ENCODE measurements at regions not wholly inside any gene's neighbourhood (a gene's known extent, or its start where the extent isn't known, plus 50 kb on each side); places are given as distances from the start of the nearest gene placed in this dataset.
"Not testable (repeated sequence)": the region's sequence is repeated elsewhere in the genome, so short reads cannot be mapped to it uniquely, and the experiment has no call there.

- TF ChIP-seq POLR2A (IDR thresholded peaks at IDR 0.05; ENCODE audit: low read length), result no peak
- no peak for TF ChIP-seq GATA1 (IDR thresholded peaks at IDR 0.05; ENCODE audit: low read depth, low read length)
- DNase-seq, result no peak
These were observed 105.3 kb upstream of the RNU6-1 start for GRCh38 chr15:67945131-67945530.

- no peak for TF ChIP-seq POLR2A (IDR thresholded peaks at IDR 0.05; ENCODE audit: low read length)
- no peak for TF ChIP-seq GATA1 (IDR thresholded peaks at IDR 0.05; ENCODE audit: low read depth, low read length)
- DNase-seq, result no peak
These were observed 106.3 kb upstream of the RNU6-1 start for GRCh38 chr15:67945951-67946700.

- no peak for DNase-seq
- TF ChIP-seq GATA1 (IDR thresholded peaks at IDR 0.05; ENCODE audit: low read depth, low read length) (no peak), POLR2A (IDR thresholded peaks at IDR 0.05; ENCODE audit: low read length) (no peak)
These were observed 106.9 kb upstream of the RNU6-1 start for GRCh38 chr15:67946701-67947100.

- no peak for TF ChIP-seq GATA1 (IDR thresholded peaks at IDR 0.05; ENCODE audit: low read depth, low read length)
- no peak for TF ChIP-seq POLR2A (IDR thresholded peaks at IDR 0.05; ENCODE audit: low read length)
- no peak for DNase-seq
These were observed 106.7 kb upstream of the PIAS1 start for GRCh38 chr15:67947254-67948039.

GRCh38 chr15:67948215-67948614 lies 105.9 kb upstream of the PIAS1 start:
- no peak for TF ChIP-seq POLR2A (IDR thresholded peaks at IDR 0.05; ENCODE audit: low read length)
- no peak for TF ChIP-seq GATA1 (IDR thresholded peaks at IDR 0.05; ENCODE audit: low read depth, low read length)
- no peak for DNase-seq

GRCh38 chr15:67951187-67951586 lies 102.9 kb upstream of the PIAS1 start:
- not testable (repeated sequence) for DNase-seq

- DNase-seq, result no peak
These were observed 100.8 kb upstream of the PIAS1 start for GRCh38 chr15:67953299-67953698.

GRCh38 chr15:67955252-67955651 lies 98.9 kb upstream of the PIAS1 start:
- DNase-seq, result no peak
- TF ChIP-seq GATA1 (IDR thresholded peaks at IDR 0.05; ENCODE audit: low read depth, low read length) (no peak), POLR2A (IDR thresholded peaks at IDR 0.05; ENCODE audit: low read length) (no peak)

More at GRCh38 chr15:67953299-67953698, 100.8 kb upstream of the PIAS1 start:
- TF ChIP-seq POLR2A (IDR thresholded peaks at IDR 0.05; ENCODE audit: low read length) (no peak), GATA1 (IDR thresholded peaks at IDR 0.05; ENCODE audit: low read depth, low read length) (no peak)

- no peak for DNase-seq
- TF ChIP-seq GATA1 (IDR thresholded peaks at IDR 0.05; ENCODE audit: low read depth, low read length) (no peak), POLR2A (IDR thresholded peaks at IDR 0.05; ENCODE audit: low read length) (no peak)
These were observed 96.5 kb upstream of the PIAS1 start for GRCh38 chr15:67957435-67958132.

- TF ChIP-seq GATA1 (IDR thresholded peaks at IDR 0.05; ENCODE audit: low read depth, low read length), result no peak
- TF ChIP-seq POLR2A (IDR thresholded peaks at IDR 0.05; ENCODE audit: low read length), result no peak
- DNase-seq, result peak; percentile 17 to 29
These were observed 86.2 kb upstream of the PIAS1 start for GRCh38 chr15:67967871-67968431.

GRCh38 chr15:67968564-67968963 lies 85.6 kb upstream of the PIAS1 start:
- DNase-seq, result no peak
- TF ChIP-seq POLR2A (IDR thresholded peaks at IDR 0.05; ENCODE audit: low read length), result no peak
- no peak for TF ChIP-seq GATA1 (IDR thresholded peaks at IDR 0.05; ENCODE audit: low read depth, low read length)

- TF ChIP-seq POLR2A (IDR thresholded peaks at IDR 0.05; ENCODE audit: low read length) (no peak), GATA1 (IDR thresholded peaks at IDR 0.05; ENCODE audit: low read depth, low read length) (no peak)
- no peak for DNase-seq
These were observed 85.1 kb upstream of the PIAS1 start for GRCh38 chr15:67968966-67969365.

- TF ChIP-seq POLR2A (IDR thresholded peaks at IDR 0.05; ENCODE audit: low read length) (no peak), GATA1 (IDR thresholded peaks at IDR 0.05; ENCODE audit: low read depth, low read length) (no peak)
- DNase-seq, result no peak
These were observed 84.2 kb upstream of the PIAS1 start for GRCh38 chr15:67969892-67970291.

- no peak for TF ChIP-seq GATA1 (IDR thresholded peaks at IDR 0.05; ENCODE audit: low read depth, low read length)
- no peak for TF ChIP-seq POLR2A (IDR thresholded peaks at IDR 0.05; ENCODE audit: low read length)
- no peak for DNase-seq
These were observed 81.7 kb upstream of the PIAS1 start for GRCh38 chr15:67972377-67972776.

Data from erythroblast (primary cell).